Stimulated activated CD8-positive, alpha-beta memory T cell treated with anti-CD3 and anti-CD28 coated beads, Interleukin-12 subunit alpha, Interleukin-12 subunit beta, amount 100 ng/mL, for 4 hours (primary cell): ENCODE measurements at regions not wholly inside any gene's neighbourhood (a gene's known extent, or its start where the extent isn't known, plus 50 kb on each side); places are given as distances from the start of the nearest gene placed in this dataset.

Experiments used
- DNase-seq: peaks from one replicate; pipeline ENCODE4 v3.0.0-alpha.2; 2020; ENCODE audit warnings: low read depth

GRCh38 chr9:99365233-99365980 lies 143.3 kb downstream of the SEC61B start:
- DNase-seq, result no peak

GRCh38 chr9:99366183-99366582 lies 144.1 kb downstream of the SEC61B start:
- DNase-seq, result no peak

GRCh38 chr9:99366621-99367020 lies 144.5 kb downstream of the SEC61B start:
- DNase-seq, result no peak

- DNase-seq, result no peak
Observed at GRCh38 chr9:99368341-99369326, 146.6 kb downstream of the SEC61B start.

GRCh38 chr9:99369327-99369722 lies 147.2 kb downstream of the SEC61B start:
- DNase-seq, result no peak

- no peak for DNase-seq
Observed at GRCh38 chr9:99370376-99370775, 148.3 kb downstream of the SEC61B start.

- DNase-seq, result no peak
Observed at GRCh38 chr9:99371376-99371775, 149.3 kb downstream of the SEC61B start.

GRCh38 chr9:99373912-99374311 lies 151.8 kb downstream of the SEC61B start:
- no peak for DNase-seq

GRCh38 chr9:99374793-99375192 lies 152.7 kb downstream of the SEC61B start:
- no peak for DNase-seq

GRCh38 chr9:99375481-99375880 lies 153.4 kb downstream of the SEC61B start:
- no peak for DNase-seq

- DNase-seq, result no peak
Observed at GRCh38 chr9:99377790-99378775, 156.0 kb downstream of the SEC61B start.

- DNase-seq, result no peak
Observed at GRCh38 chr9:99383536-99383935, 161.5 kb downstream of the SEC61B start.

GRCh38 chr9:99385215-99385614 lies 163.1 kb downstream of the SEC61B start:
- DNase-seq, result no peak

- no peak for DNase-seq
Observed at GRCh38 chr9:99385814-99386279, 163.8 kb downstream of the SEC61B start.

- no peak for DNase-seq
Observed at GRCh38 chr9:99387431-99387830, 165.3 kb downstream of the SEC61B start.

- DNase-seq, result no peak
Observed at GRCh38 chr9:99389087-99390033, 167.3 kb downstream of the SEC61B start.

- DNase-seq, result no peak
Observed at GRCh38 chr9:99391937-99392594, 170.0 kb downstream of the SEC61B start.

GRCh38 chr9:99392986-99393385 lies 170.9 kb downstream of the SEC61B start:
- no peak for DNase-seq

GRCh38 chr9:99393993-99394392 lies 171.9 kb downstream of the SEC61B start:
- DNase-seq, result no peak

GRCh38 chr9:99398241-99398640 lies 176.2 kb downstream of the SEC61B start:
- DNase-seq, result no peak
